GM10266 (cell line): ENCODE measurements at regions not wholly inside any gene's neighbourhood (a gene's known extent, or its start where the extent isn't known, plus 50 kb on each side); places are given as distances from the start of the nearest gene placed in this dataset.

ENCODE experiments used
- DNase-seq: peaks from one replicate; pipeline ENCODE4 v3.0.0; 2012; ENCODE audit errors: extremely low spot score
- TF ChIP-seq, protein P1 (sequence below): IDR thresholded peaks from 2 replicates; pipeline ENCODE4 v1.5.1; 2012; ENCODE audit warnings: mild to moderate bottlenecking, low read depth; ENCODE audit not compliant: control insufficient read depth, insufficient read depth; ENCODE audit errors: missing control alignments

DNA sequence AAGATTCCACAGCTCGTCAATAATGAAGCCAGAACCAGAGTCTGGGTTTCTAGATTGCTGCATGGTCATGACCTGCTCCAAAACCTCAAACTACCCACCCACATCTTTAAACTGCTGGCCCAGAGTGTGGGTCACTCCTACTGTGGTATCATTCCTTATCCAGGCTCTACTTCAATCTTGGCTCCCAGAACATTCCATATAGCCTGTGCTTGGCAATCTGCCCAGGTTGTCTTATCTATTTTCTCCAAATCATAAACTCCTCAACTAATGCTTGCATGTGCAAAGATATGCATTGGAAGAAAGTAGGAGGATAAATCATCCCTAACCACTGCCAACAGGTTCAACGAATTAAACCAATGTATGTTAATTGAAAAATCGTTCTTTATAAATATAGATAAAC is 169.7 kb downstream of the ANXA2 start:
- DNase-seq: no peak
- TF ChIP-seq, protein P1, sequence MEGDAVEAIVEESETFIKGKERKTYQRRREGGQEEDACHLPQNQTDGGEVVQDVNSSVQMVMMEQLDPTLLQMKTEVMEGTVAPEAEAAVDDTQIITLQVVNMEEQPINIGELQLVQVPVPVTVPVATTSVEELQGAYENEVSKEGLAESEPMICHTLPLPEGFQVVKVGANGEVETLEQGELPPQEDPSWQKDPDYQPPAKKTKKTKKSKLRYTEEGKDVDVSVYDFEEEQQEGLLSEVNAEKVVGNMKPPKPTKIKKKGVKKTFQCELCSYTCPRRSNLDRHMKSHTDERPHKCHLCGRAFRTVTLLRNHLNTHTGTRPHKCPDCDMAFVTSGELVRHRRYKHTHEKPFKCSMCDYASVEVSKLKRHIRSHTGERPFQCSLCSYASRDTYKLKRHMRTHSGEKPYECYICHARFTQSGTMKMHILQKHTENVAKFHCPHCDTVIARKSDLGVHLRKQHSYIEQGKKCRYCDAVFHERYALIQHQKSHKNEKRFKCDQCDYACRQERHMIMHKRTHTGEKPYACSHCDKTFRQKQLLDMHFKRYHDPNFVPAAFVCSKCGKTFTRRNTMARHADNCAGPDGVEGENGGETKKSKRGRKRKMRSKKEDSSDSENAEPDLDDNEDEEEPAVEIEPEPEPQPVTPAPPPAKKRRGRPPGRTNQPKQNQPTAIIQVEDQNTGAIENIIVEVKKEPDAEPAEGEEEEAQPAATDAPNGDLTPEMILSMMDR: no peak

DNA sequence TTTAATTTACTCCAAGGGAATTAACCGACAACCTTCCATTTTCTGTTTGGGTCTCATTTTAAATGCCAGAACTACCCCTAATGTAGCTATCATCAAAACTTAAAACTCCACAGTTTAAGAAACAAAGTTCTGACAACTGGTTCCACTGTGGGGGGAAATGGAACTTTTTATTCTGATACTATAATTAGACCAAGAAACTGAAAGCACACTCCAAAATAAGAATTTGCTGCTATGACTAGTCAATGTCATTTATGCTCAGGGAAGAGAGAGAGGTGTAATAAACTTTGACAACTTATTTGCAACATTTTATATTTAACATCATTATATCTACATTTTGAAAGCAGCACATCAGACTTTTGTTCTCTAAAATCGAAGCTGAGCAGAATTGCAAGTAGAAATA is 169.2 kb downstream of the ANXA2 start:
- DNase-seq: peak; percentile 6
- TF ChIP-seq, protein P1: no peak

DNA sequence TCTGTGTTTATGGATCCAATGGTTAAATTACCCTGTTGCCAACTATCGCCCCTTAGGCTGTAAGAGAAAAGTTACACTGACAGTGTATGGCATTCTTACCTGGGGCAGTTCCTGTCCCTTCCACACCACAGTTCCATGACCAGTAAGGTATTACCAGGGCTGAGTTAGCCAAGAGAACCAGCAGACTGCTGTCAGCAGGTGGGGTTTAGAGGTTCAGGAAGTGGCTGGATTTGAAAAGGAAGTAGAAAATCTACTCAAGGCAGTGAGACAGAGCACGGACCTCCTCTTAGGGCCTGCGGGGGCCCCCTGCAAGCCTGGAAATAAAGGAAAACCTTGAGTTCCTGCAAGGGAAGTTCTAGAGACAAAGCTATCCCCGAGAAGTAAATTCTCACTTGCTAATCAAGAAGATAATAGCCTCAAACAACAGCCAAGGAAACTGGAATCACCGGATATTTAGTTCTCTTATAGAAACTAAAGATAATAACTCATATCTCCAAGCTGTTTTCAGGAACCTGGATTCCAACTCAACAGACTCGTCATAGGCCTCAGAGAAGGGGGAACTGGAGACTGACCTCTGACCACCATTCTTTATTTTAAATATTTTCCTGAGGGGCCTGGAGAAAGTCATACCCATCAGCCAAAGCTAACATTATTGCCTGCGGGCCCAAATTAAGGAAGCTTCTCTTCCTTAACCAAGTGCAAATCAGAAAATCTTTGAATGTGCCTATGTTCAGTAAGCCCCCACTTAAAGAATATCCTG is 161.7 kb downstream of the ANXA2 start:
- no peak for DNase-seq
- TF ChIP-seq, protein P1: no peak

DNA sequence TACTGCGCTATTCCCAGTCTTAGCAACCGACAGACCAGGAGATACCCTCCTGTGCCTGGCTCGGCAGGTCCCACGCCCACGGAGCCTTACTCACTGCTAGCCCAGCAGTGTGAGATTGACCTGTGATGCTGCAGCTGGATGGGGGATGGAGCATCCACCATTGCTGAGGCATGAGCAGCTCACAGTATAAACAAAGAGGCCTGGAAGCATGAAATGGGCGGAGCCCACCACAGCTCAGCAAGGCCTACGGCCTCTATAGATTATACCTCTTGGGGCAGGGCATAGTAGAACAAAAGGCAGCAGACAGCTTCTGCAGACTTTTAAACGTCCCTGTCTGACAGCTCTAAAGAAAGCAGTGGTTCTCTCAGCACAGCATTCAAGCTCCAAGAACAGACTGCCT is 160.3 kb downstream of the ANXA2 start:
- no peak for DNase-seq
- TF ChIP-seq, protein P1: no peak

DNA sequence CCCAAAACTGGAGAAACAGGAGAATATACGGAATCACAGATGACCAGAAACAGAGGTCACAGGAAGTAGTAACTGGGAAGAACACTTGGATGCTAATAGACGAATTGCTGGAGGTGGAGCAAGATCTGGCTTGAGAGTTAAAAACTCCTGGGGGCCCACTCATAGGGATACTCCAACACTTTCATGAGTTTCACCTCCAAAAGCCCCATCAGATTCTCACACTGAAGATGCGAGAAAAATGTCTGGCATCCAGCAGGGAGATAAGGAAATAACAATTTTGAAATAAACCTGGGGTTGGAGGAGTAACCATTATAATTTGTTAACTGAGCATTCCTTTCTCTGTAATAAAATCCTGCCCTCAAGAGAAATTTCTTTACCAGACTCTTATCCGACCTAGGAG is 154.0 kb downstream of the ANXA2 start:
- TF ChIP-seq, protein P1: no peak
- DNase-seq: no peak

DNA sequence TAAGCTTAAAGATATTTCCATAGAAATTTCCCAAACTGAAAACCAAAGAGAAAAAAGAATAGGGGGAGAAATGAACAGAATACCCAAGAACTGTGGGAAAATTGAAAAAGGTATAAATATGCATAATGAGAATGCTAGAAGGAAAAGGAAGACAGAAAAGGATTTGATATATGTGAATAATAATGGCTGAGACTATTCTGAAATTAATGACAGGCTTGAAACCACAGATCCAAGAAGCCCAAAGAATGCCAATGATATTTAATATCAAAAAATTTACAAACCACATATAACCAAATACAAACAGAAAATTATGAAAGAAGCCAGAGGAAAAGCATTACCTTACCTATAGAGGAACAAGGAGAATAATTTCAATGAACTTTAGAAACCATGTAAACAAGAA is 153.0 kb downstream of the ANXA2 start:
- TF ChIP-seq, protein P1: no peak
- no peak for DNase-seq

DNA sequence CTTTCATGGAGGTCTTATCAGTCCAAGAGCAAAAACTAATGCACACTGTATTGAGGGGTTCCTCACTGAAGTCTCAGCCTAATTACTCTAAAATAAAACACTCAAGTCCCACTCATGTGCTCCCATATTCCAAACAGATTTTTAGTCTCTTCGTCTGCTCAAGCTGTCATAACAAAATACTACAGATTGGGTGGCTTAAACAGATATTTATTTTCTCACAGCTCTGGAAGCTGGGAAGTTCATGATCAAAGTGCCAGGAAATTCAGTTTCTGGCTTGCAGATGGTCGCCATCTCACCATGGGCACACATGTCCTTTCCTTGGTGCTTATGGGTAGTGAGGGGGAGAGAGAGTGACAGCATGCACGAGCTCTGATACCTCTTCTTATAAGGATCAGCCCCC is 147.5 kb downstream of the ANXA2 start:
- DNase-seq: no peak
- TF ChIP-seq, protein P1: no peak
